HG03097 (cell line): ENCODE measurements at regions not wholly inside any gene's neighbourhood (a gene's known extent, or its start where the extent isn't known, plus 50 kb on each side); places are given as distances from the start of the nearest gene placed in this dataset.
"Not testable (repeated sequence)": the region's sequence is repeated elsewhere in the genome, so short reads cannot be mapped to it uniquely, and the experiment has no call there.

ENCODE experiments used
- ATAC-seq: cut with Tn5 transposase; IDR thresholded peaks from one replicate; pipeline ENCODE4 v1.9.1; 2021; ENCODE audit not compliant: unreplicated experiment, low FRiP score

GRCh38 chr22:22795639-22796038 lies 92.0 kb upstream of the IGLL5 start:
- ATAC-seq = not testable (repeated sequence)

DNA sequence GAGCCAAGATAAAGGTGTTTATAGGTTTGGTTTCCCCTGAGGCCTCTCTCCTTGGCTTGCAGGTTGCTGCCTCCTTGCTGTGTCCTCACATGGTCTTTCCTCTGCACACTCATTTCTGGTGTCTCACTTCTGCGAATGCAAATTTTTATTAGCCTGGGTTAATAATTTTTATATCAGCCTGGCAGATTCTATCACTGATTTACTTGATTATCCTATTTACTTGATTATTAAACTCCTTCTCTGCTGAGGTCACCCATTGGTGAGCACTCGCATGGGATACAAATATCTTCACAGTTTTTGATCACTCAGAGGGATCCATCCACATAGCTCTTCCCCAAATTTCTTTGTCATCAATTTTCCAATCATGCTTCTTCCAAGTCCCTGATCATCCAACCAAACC lies 90.9 kb upstream of the IGLL5 start:
- ATAC-seq = no peak

- no peak for ATAC-seq
Observed at GRCh38 chr22:22798232-22798616, 89.4 kb upstream of the IGLL5 start.

- no peak for ATAC-seq
Observed at GRCh38 chr22:22798716-22799115, 88.9 kb upstream of the IGLL5 start.

- ATAC-seq = no peak
Observed at GRCh38 chr22:22799561-22799960, 88.1 kb upstream of the IGLL5 start.

DNA sequence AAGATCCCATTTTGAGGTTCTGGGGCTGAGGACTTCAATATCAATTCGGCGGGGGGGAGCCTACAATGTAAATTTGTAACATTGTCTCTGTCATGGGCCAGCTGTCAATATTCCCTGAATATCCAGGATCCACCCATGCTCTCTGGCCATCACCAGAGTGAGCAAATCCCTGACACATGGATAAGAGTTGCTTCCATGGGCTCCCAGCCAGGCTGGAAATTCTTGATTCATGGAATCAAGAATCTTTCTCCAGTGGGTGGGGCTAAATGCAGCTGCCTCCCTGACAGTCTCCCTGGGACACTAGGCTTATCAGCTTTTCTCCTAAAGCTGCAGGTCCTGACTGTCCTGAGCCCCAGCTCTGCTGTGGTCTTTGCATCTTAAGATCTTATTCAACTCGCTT lies 86.9 kb upstream of the IGLL5 start:
- ATAC-seq = no peak

DNA sequence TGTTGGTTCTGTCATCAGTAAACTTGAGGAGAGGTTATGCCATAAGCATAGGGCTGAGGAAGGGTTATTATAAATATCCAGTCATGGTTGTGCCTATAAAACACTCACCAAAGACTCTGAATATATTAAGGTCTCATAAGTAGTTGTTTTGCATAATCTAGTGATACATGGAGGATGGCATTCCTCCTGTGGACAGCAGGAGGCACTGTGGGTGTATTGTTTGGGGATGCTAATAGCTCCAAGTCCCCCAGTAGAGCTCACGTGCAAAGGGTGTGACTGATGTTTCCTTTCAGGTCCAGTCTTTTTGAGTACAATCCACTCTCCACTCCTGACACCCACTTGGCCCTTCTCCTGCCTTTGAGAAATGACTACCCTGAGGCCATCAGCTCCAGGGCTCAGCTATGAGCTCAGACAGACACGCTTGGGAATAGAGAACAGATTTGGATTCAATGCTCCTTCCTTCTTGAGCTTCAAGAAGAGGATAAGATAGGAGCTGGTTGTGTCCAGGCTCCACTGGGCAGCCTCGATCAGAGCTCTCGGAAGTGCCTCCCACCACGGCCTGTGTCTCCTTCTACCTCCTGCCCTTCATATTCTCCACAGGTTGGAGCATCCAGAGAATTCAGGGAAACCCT lies 85.2 kb upstream of the IGLL5 start:
- ATAC-seq = no peak

- ATAC-seq = no peak
Observed at GRCh38 chr22:22803285-22803853, 84.2 kb upstream of the IGLL5 start.

DNA sequence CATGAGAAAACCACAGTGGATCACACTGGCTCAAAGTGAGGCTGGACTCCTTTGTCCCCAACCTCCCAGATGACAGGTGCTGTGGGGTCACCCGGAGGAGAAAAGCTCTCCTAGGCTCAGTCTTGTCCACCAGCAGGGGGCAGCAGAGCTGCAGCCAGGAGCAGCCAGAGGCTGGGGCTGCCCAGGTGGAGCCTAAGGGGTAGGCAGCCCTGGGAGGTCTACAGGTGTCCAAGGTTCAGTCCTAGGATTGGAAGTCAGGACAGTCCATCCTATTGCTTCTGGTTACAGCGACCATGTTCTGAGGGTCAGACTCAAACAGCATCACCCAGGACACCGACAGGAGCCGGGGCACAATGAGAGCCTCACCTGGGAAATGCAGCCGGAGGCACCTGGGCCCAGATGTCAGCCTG lies 77.6 kb upstream of the IGLL5 start:
- ATAC-seq = no peak

DNA sequence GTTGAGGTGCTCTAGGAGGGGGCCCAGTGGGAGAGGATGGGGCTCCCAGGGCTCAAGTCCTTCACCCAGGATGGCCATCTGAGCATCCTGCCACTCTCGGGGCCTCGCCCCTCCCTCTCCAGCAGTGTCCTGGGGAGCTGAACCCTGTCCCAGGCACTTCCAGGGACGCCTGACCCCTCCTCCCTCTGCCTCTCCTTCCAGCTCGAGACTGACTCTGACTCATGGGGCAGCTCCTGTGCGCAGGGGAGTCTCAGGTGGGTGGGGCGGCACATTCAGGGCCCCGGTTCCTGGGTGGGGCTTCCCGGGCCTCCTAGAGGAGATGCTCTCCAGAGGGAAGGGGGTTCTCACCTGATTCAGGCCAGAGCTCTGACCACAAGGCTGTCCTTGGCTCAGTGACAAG lies 77.1 kb upstream of the IGLL5 start:
- no peak for ATAC-seq

DNA sequence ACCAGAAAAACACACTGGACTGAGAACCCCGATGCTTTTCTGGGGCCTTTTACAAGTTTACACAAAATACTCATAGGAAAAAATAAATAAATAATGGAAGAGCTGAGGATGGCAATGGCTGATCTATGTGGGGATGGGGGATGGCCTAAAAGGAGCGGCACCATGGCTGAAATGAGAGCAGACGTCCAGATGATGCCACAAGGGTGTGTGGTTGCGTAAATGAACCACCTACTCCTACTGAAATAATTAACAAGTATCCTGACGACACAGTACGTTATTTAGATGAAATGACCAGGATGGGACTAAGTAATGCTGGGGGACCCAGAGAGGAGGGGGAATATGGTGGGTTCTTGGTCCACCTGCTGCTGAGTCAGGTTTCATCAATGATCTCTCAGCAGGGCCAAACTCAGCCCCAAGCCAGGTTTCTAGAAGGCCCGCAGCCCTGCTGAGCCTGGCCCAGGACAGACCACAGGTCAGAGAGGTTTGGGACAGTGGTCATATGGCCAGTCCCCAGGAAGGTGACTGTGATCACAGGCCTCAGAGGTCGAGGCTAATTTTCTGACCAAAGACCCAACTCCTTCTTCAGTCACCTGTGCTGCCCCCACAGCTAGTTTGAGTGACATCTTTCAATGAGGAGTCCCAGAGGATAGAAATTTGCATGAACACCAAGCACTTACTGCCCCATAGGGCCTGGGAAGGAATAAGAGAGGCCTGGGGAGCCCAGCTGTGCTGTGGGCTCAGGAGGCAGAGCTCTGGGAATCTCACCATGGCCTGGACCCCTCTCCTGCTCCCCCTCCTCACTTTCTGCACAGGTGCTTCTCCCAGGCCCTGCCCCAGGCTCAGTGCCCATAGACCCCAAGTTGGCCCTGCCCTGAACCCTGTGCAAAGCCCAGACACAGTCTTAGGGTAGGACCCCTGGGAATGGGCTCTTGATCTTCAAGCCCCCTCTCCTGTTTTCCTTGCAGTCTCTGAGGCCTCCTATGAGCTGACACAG lies 76.3 kb upstream of the IGLL5 start:
- ATAC-seq = no peak

- ATAC-seq = no peak
Observed at GRCh38 chr22:22812031-22812905, 75.3 kb upstream of the IGLL5 start.

GRCh38 chr22:22813126-22814075 lies 74.2 kb upstream of the IGLL5 start:
- ATAC-seq = no peak

GRCh38 chr22:22814666-22815396 lies 72.8 kb upstream of the IGLL5 start:
- no peak for ATAC-seq

- no peak for ATAC-seq
Observed at GRCh38 chr22:22815397-22816170, 72.0 kb upstream of the IGLL5 start.

DNA sequence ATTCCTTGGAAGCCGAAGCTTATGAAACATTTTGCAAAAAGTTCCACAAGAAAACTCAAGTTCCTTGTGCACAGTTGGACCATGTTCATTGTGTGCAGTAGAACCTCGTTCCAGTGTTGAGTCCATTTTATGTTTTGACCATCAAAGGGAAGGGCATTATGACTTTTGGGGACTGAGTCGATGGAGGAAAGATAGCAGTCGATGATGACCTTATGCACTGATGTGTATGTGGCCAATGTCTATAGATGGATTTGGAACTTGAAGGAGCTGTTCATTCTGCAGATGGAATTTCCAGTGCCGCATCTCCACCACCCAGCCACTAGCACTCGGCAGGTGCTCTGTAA lies 71.5 kb upstream of the IGLL5 start:
- ATAC-seq = no peak

- ATAC-seq = no peak
Observed at GRCh38 chr22:22816766-22817410, 70.7 kb upstream of the IGLL5 start.
